ENCODE measurements at regions not wholly inside any gene's neighbourhood (a gene's known extent, or its start where the extent isn't known, plus 50 kb on each side); places are given as distances from the start of the nearest gene placed in this dataset.
"Not testable (repeated sequence)": the region's sequence is repeated elsewhere in the genome, so short reads cannot be mapped to it uniquely, and the experiment has no call there.

- peaks cover 0 to 13% (median 2%) of the 10 kb centered on the region in 4 donors for H3K9me3 ChIP-seq (ENCODE audit: control insufficient read depth in 4 of 4, low read length in 3 of 4)
- WGBS: 27% methylated on average over 52 of the region's 52 CpGs
- H3K4me1 ChIP-seq (ENCODE audit: control insufficient read depth in 4 of 4, insufficient read depth in 4 of 4, low read length in 3 of 4); DNase-seq (ENCODE audit: low spot score); H3K27ac ChIP-seq (ENCODE audit: low read depth in 1 of 2, low read length in 2 of 2); H3K4me3 ChIP-seq (ENCODE audit: low read depth in 1 of 3, low read length in 3 of 3); H3K9ac ChIP-seq (ENCODE audit: low read depth in 1 of 2, low read length in 2 of 2); H3K36me3 ChIP-seq (ENCODE audit: control insufficient read depth in 4 of 4, insufficient read depth in 3 of 4, low read depth in 1 of 4, low read length in 3 of 4); H3K27me3 ChIP-seq (ENCODE audit: control insufficient read depth in 4 of 4, insufficient read depth in 4 of 4, low read length in 3 of 4): not testable (repeated sequence)
Measured at GRCh38 chr9:63814970-63815669, 1469.9 kb downstream of the FOXD4L5 start.

- not testable (repeated sequence) for DNase-seq (ENCODE audit: low spot score); H3K4me1 ChIP-seq (ENCODE audit: control insufficient read depth in 4 of 4, insufficient read depth in 4 of 4, low read length in 3 of 4); H3K4me3 ChIP-seq (ENCODE audit: low read depth in 1 of 3, low read length in 3 of 3); H3K36me3 ChIP-seq (ENCODE audit: control insufficient read depth in 4 of 4, insufficient read depth in 3 of 4, low read depth in 1 of 4, low read length in 3 of 4); H3K9ac ChIP-seq (ENCODE audit: low read depth in 1 of 2, low read length in 2 of 2); H3K27me3 ChIP-seq (ENCODE audit: control insufficient read depth in 4 of 4, insufficient read depth in 4 of 4, low read length in 3 of 4); H3K27ac ChIP-seq (ENCODE audit: low read depth in 1 of 2, low read length in 2 of 2)
- WGBS: 22% methylated on average over 39 of the region's 39 CpGs
- H3K9me3 ChIP-seq (ENCODE audit: control insufficient read depth in 4 of 4, low read length in 3 of 4): peaks cover 0 to 13% (median 2%) of the 10 kb centered on the region in 4 donors
Measured at GRCh38 chr9:63813391-63814021, 1471.5 kb downstream of the FOXD4L5 start.

- not testable (repeated sequence) for H3K27ac ChIP-seq (ENCODE audit: low read depth in 1 of 2, low read length in 2 of 2); DNase-seq (ENCODE audit: low spot score); H3K9me3 ChIP-seq (ENCODE audit: control insufficient read depth in 4 of 4, low read length in 3 of 4); H3K9ac ChIP-seq (ENCODE audit: low read depth in 1 of 2, low read length in 2 of 2); H3K4me1 ChIP-seq (ENCODE audit: control insufficient read depth in 4 of 4, insufficient read depth in 4 of 4, low read length in 3 of 4); H3K36me3 ChIP-seq (ENCODE audit: control insufficient read depth in 4 of 4, insufficient read depth in 3 of 4, low read depth in 1 of 4, low read length in 3 of 4); H3K4me3 ChIP-seq (ENCODE audit: low read depth in 1 of 3, low read length in 3 of 3); H3K27me3 ChIP-seq (ENCODE audit: control insufficient read depth in 4 of 4, insufficient read depth in 4 of 4, low read length in 3 of 4)
- 29% methylated on average over 34 of the region's 34 CpGs for WGBS
Measured at GRCh38 chr9:63812822-63813221, 1472.2 kb downstream of the FOXD4L5 start.

- H3K4me3 ChIP-seq (ENCODE audit: low read depth in 1 of 3, low read length in 3 of 3); H3K27ac ChIP-seq (ENCODE audit: low read depth in 1 of 2, low read length in 2 of 2); H3K9ac ChIP-seq (ENCODE audit: low read depth in 1 of 2, low read length in 2 of 2); H3K4me1 ChIP-seq (ENCODE audit: control insufficient read depth in 4 of 4, insufficient read depth in 4 of 4, low read length in 3 of 4); DNase-seq (ENCODE audit: low spot score); H3K27me3 ChIP-seq (ENCODE audit: control insufficient read depth in 4 of 4, insufficient read depth in 4 of 4, low read length in 3 of 4); H3K36me3 ChIP-seq (ENCODE audit: control insufficient read depth in 4 of 4, insufficient read depth in 3 of 4, low read depth in 1 of 4, low read length in 3 of 4); H3K9me3 ChIP-seq (ENCODE audit: control insufficient read depth in 4 of 4, low read length in 3 of 4): not testable (repeated sequence)
- 57% methylated on average over 5 of the region's 5 CpGs for WGBS
Measured at GRCh38 chr9:63804205-63804604, 1480.8 kb downstream of the FOXD4L5 start.

GRCh38 chr9:63794081-63794685 is 1490.8 kb downstream of the FOXD4L5 start:
- not testable (repeated sequence) for H3K27me3 ChIP-seq (ENCODE audit: control insufficient read depth in 4 of 4, insufficient read depth in 4 of 4, low read length in 3 of 4); H3K27ac ChIP-seq (ENCODE audit: low read depth in 1 of 2, low read length in 2 of 2); H3K9me3 ChIP-seq (ENCODE audit: control insufficient read depth in 4 of 4, low read length in 3 of 4); H3K9ac ChIP-seq (ENCODE audit: low read depth in 1 of 2, low read length in 2 of 2); H3K36me3 ChIP-seq (ENCODE audit: control insufficient read depth in 4 of 4, insufficient read depth in 3 of 4, low read depth in 1 of 4, low read length in 3 of 4); H3K4me3 ChIP-seq (ENCODE audit: low read depth in 1 of 3, low read length in 3 of 3); H3K4me1 ChIP-seq (ENCODE audit: control insufficient read depth in 4 of 4, insufficient read depth in 4 of 4, low read length in 3 of 4); DNase-seq (ENCODE audit: low spot score)
- 50% methylated on average over 8 of the region's 8 CpGs for WGBS

- not testable (repeated sequence) for H3K27ac ChIP-seq (ENCODE audit: low read depth in 1 of 2, low read length in 2 of 2); H3K9me3 ChIP-seq (ENCODE audit: control insufficient read depth in 4 of 4, low read length in 3 of 4); H3K36me3 ChIP-seq (ENCODE audit: control insufficient read depth in 4 of 4, insufficient read depth in 3 of 4, low read depth in 1 of 4, low read length in 3 of 4); DNase-seq (ENCODE audit: low spot score); H3K4me1 ChIP-seq (ENCODE audit: control insufficient read depth in 4 of 4, insufficient read depth in 4 of 4, low read length in 3 of 4); H3K4me3 ChIP-seq (ENCODE audit: low read depth in 1 of 3, low read length in 3 of 3); H3K9ac ChIP-seq (ENCODE audit: low read depth in 1 of 2, low read length in 2 of 2); H3K27me3 ChIP-seq (ENCODE audit: control insufficient read depth in 4 of 4, insufficient read depth in 4 of 4, low read length in 3 of 4)
- WGBS: 30% methylated on average over 3 of the region's 3 CpGs
Measured at GRCh38 chr9:63787454-63787853, 1497.6 kb downstream of the FOXD4L5 start.

- H3K27ac ChIP-seq (ENCODE audit: low read depth in 1 of 2, low read length in 2 of 2); H3K36me3 ChIP-seq (ENCODE audit: control insufficient read depth in 4 of 4, insufficient read depth in 3 of 4, low read depth in 1 of 4, low read length in 3 of 4); H3K4me1 ChIP-seq (ENCODE audit: control insufficient read depth in 4 of 4, insufficient read depth in 4 of 4, low read length in 3 of 4); H3K9ac ChIP-seq (ENCODE audit: low read depth in 1 of 2, low read length in 2 of 2); H3K9me3 ChIP-seq (ENCODE audit: control insufficient read depth in 4 of 4, low read length in 3 of 4); H3K4me3 ChIP-seq (ENCODE audit: low read depth in 1 of 3, low read length in 3 of 3); DNase-seq (ENCODE audit: low spot score); H3K27me3 ChIP-seq (ENCODE audit: control insufficient read depth in 4 of 4, insufficient read depth in 4 of 4, low read length in 3 of 4): not testable (repeated sequence)
- WGBS: 75% methylated on average over 15 of the region's 15 CpGs
Measured at GRCh38 chr9:63785059-63785458, 1500.0 kb downstream of the FOXD4L5 start.

- not testable (repeated sequence) for H3K4me1 ChIP-seq (ENCODE audit: control insufficient read depth in 4 of 4, insufficient read depth in 4 of 4, low read length in 3 of 4); H3K27me3 ChIP-seq (ENCODE audit: control insufficient read depth in 4 of 4, insufficient read depth in 4 of 4, low read length in 3 of 4); DNase-seq (ENCODE audit: low spot score); H3K4me3 ChIP-seq (ENCODE audit: low read depth in 1 of 3, low read length in 3 of 3); H3K9me3 ChIP-seq (ENCODE audit: control insufficient read depth in 4 of 4, low read length in 3 of 4); H3K27ac ChIP-seq (ENCODE audit: low read depth in 1 of 2, low read length in 2 of 2); H3K36me3 ChIP-seq (ENCODE audit: control insufficient read depth in 4 of 4, insufficient read depth in 3 of 4, low read depth in 1 of 4, low read length in 3 of 4); H3K9ac ChIP-seq (ENCODE audit: low read depth in 1 of 2, low read length in 2 of 2)
- WGBS: 45% methylated on average over 21 of the region's 21 CpGs
Measured at GRCh38 chr9:63784421-63784820, 1500.6 kb downstream of the FOXD4L5 start.
